Fibroblast of lung (primary cell): ENCODE measurements at regions not wholly inside any gene's neighbourhood (a gene's known extent, or its start where the extent isn't known, plus 50 kb on each side); places are given as distances from the start of the nearest gene placed in this dataset.
A peak's percentile ranks its signal among the peaks of the same experiment; 100 is the strongest.

Source experiments
- DNase-seq, 2 donors: peaks; one replicate each; pipeline versions ENCODE4 v3.0.0 to v3.0.0-alpha.2; 2010; ENCODE audit warnings: low read depth in 2 of 2
- H2AFZ ChIP-seq: 2 replicates; pipeline ENCODE4 v1.5.1; 2012; ENCODE audit warnings: low read length, control low read depth, inconsistent platforms
- H3K27ac ChIP-seq: 2 replicates; pipeline ENCODE4 v1.5.1; 2011; ENCODE audit warnings: low read length, control low read depth; ENCODE audit not compliant: insufficient read depth
- H3K27me3 ChIP-seq: 2 replicates; pipeline ENCODE4 v1.5.1; 2011; ENCODE audit warnings: mild to moderate bottlenecking, low read length; ENCODE audit not compliant: control insufficient read depth, insufficient read depth
- H3K36me3 ChIP-seq: 2 replicates; pipeline ENCODE4 v1.5.1; 2011; ENCODE audit warnings: low read length; ENCODE audit not compliant: control insufficient read depth, insufficient read depth
- H3K4me1 ChIP-seq: 2 replicates; pipeline ENCODE4 v1.5.1; 2011; ENCODE audit warnings: low read length; ENCODE audit not compliant: control insufficient read depth, insufficient read depth; ENCODE audit errors: extremely low read depth
- H3K4me2 ChIP-seq: 2 replicates; pipeline ENCODE4 v1.5.1; 2011; ENCODE audit warnings: low read length, control low read depth; ENCODE audit not compliant: insufficient read depth; ENCODE audit errors: extremely low read depth
- H3K4me3 ChIP-seq, 4 experiments: fragments of 200-600 bp in 1 of 4; sonication (generic) in 1 of 4; replicated peaks in 1 of 4; 2 replicates each; pipeline ENCODE4 v1.5.1; 2011 to 2016; ENCODE audit warnings: low read length in 4 of 4, low read depth in 3 of 4, mild to moderate bottlenecking in 3 of 4, control low read depth in 2 of 4, inconsistent platforms in 1 of 4, mixed read lengths in 1 of 4; ENCODE audit not compliant: insufficient read depth in 1 of 4; ENCODE audit errors: control extremely low read depth in 1 of 4
- H3K79me2 ChIP-seq: 2 replicates; pipeline ENCODE4 v1.5.1; 2012; ENCODE audit warnings: mild to moderate bottlenecking, low read length, inconsistent platforms; ENCODE audit not compliant: control insufficient read depth, insufficient read depth
- H3K9ac ChIP-seq: 2 replicates; pipeline ENCODE4 v1.5.1; 2011; ENCODE audit warnings: mild to moderate bottlenecking, low read length, control low read depth; ENCODE audit not compliant: insufficient read depth
- H3K9me3 ChIP-seq: 2 replicates; pipeline ENCODE4 v1.5.1; 2012; ENCODE audit warnings: low read depth, low read length; ENCODE audit not compliant: control insufficient read depth, insufficient read depth
- H4K20me1 ChIP-seq: 2 replicates; pipeline ENCODE4 v1.5.1; 2011; ENCODE audit warnings: low read length; ENCODE audit not compliant: control insufficient read depth, insufficient read depth; ENCODE audit errors: extremely low read depth
- EZH2 ChIP-seq: IDR thresholded peaks from 2 replicates; pipeline ENCODE4 v1.5.1; 2012; ENCODE audit warnings: low read length, control low read depth, mild to moderate bottlenecking; ENCODE audit errors: missing control alignments
- TF ChIP-seq, protein P1 (sequence below), 2 donors: IDR thresholded peaks in 1 of 2; conservative IDR thresholded peaks in 1 of 2; 1 replicate in 1 of 2; 2 replicates in 1 of 2; pipeline ENCODE4 v1.5.1; 2011 to 2012; ENCODE audit warnings: low read length in 2 of 2, control low read depth in 1 of 2, inconsistent platforms in 1 of 2, low read depth in 1 of 2, mild to moderate bottlenecking in 1 of 2

DNA sequence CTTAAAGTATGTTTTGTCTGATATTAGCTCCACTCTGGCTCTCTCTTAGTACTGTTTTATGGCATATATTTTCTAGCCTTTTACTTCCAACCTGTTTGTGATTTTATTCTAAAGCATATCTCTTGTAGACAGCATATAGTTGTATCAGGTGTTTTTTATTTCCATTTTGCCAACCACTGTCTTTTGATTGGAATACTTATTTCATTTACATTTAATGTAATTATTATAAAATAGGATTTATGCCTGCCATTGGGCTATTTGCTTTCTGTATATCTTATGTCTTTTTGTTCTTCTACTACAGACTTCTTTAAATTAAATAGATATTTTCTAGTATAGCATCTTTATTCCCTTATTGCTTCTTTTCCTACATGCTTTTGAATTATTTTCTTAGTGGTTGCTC, 67.3 kb downstream of the LRRC30 start:
- Histone ChIP-seq H3K4me3 (no peak overlapping the region), H3K9ac (no peak overlapping the region), H2AFZ (no peak overlapping the region), H3K27me3 (no peaks in the 10 kb centered on the region), H3K4me2 (no peak overlapping the region), H3K36me3 (no peaks in the 10 kb centered on the region), H3K27ac (no peak overlapping the region), H3K79me2 (no peaks in the 10 kb centered on the region), H3K9me3 (no peaks in the 10 kb centered on the region), H4K20me1 (no peaks in the 10 kb centered on the region), H3K4me1 (no peaks in the 10 kb centered on the region)
- no peak for DNase-seq
- no peak for TF ChIP-seq EZH2
- TF ChIP-seq, protein P1, sequence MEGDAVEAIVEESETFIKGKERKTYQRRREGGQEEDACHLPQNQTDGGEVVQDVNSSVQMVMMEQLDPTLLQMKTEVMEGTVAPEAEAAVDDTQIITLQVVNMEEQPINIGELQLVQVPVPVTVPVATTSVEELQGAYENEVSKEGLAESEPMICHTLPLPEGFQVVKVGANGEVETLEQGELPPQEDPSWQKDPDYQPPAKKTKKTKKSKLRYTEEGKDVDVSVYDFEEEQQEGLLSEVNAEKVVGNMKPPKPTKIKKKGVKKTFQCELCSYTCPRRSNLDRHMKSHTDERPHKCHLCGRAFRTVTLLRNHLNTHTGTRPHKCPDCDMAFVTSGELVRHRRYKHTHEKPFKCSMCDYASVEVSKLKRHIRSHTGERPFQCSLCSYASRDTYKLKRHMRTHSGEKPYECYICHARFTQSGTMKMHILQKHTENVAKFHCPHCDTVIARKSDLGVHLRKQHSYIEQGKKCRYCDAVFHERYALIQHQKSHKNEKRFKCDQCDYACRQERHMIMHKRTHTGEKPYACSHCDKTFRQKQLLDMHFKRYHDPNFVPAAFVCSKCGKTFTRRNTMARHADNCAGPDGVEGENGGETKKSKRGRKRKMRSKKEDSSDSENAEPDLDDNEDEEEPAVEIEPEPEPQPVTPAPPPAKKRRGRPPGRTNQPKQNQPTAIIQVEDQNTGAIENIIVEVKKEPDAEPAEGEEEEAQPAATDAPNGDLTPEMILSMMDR (conservative IDR thresholded peaks at IDR 0.05 in 1 of 2, IDR thresholded peaks at IDR 0.05 in 1 of 2; ENCODE audit: low read depth in 1 of 2, low read length in 2 of 2): no peak

DNA sequence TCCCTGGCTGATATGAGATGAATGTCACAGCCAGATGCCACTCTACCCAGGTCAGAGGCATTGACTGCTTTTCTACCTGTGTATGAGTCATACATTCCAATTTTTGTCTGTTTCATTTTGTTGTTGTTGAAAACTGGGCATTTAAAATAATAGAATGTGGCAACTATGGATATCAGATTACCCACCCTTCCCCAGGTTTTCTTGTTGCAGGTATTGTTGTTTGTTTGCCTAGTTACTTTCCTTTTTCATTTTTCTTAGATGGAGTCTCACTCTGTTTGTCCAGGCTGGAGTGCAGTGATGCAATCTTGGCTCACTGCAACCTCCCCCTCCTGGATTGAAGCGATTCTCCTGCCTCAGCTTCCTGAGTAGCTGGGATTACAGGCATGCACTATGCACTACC, 70.2 kb downstream of the LRRC30 start:
- Histone ChIP-seq H3K27ac (no peak overlapping the region), H3K9me3 (no peaks in the 10 kb centered on the region), H3K27me3 (no peaks in the 10 kb centered on the region), H3K79me2 (no peaks in the 10 kb centered on the region), H2AFZ (no peak overlapping the region), H3K4me2 (no peak overlapping the region), H3K36me3 (no peaks in the 10 kb centered on the region), H3K9ac (no peak overlapping the region), H3K4me1 (no peaks in the 10 kb centered on the region), H4K20me1 (no peaks in the 10 kb centered on the region), H3K4me3 (no peak overlapping the region)
- TF ChIP-seq, protein P1 (conservative IDR thresholded peaks at IDR 0.05 in 1 of 2, IDR thresholded peaks at IDR 0.05 in 1 of 2; ENCODE audit: low read depth in 1 of 2, low read length in 2 of 2): no peak
- TF ChIP-seq EZH2: no peak
- no peak for DNase-seq

DNA sequence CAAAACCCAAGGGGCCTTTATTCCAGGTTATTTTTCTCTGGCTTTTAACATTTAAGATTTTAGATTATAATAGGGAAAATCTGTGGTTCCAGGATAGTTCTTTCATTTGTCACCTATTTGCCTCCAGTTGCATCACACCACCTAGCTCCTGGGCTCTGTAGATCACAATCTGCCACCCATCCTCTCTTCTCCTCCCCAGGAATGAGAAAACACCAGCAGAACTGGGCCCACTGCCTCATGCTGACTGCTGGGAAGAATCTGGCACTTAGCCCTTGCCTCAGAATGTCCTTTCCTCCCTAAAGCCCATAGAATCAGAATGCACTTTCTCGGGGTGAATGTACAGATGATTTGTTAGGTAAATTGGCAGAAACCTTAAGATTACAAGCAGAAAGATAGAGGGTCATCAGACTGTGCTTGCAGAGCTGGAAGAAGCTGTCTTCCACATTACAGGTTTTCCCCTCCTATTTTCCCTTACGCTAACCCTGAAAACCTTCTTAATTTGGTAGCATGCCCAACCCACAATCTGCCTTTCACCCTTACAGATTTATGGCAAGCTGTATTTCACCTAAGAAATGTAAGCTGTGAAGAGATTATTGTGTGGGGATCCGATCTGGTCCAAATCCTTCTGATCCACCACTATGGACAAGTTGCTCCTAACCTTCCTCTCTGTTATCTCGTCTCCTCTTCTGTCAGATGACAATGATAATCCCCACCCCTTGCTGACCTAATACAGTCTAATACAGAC, 72.6 kb downstream of the LRRC30 start:
- DNase-seq: peak in 1 of 2 donors; percentile 2

More for the DNA sequence above, 72.6 kb downstream of the LRRC30 start:
- H3K36me3 ChIP-seq: no peaks in the 10 kb centered on the region
- no peak overlapping the region for H3K4me3 ChIP-seq
- no peak overlapping the region for H3K27ac ChIP-seq
- H3K9ac ChIP-seq: no peak overlapping the region
- no peak overlapping the region for H2AFZ ChIP-seq
- no peak overlapping the region for H3K4me2 ChIP-seq
- H3K27me3 ChIP-seq: no peaks in the 10 kb centered on the region
- no peaks in the 10 kb centered on the region for H3K4me1 ChIP-seq
- H3K79me2 ChIP-seq: no peaks in the 10 kb centered on the region
- TF ChIP-seq EZH2: no peak
- TF ChIP-seq, protein P1 (conservative IDR thresholded peaks at IDR 0.05 in 1 of 2, IDR thresholded peaks at IDR 0.05 in 1 of 2; ENCODE audit: low read depth in 1 of 2, low read length in 2 of 2): no peak
- no peaks in the 10 kb centered on the region for H4K20me1 ChIP-seq
- H3K9me3 ChIP-seq: no peaks in the 10 kb centered on the region
